GM23338 (cell line): ENCODE measurements at regions not wholly inside any gene's neighbourhood (a gene's known extent, or its start where the extent isn't known, plus 50 kb on each side); places are given as distances from the start of the nearest gene placed in this dataset.

ENCODE experiments used
- ATAC-seq: fragments of 200-7000 bp; cut with Tn5 transposase; 3 replicates; pipeline ENCODE4 v1.9.1; 2020
- DNase-seq: peaks from one replicate; pipeline ENCODE4 v3.0.0-alpha.2; 2015; ENCODE audit warnings: low spot score
- H2AFZ ChIP-seq: fragments of 200-600 bp; sonication (generic); 2 replicates; pipeline ENCODE4 v1.8.0; 2016; ENCODE audit warnings: antibody characterized with exemption, mild to moderate bottlenecking, moderate library complexity
- H3F3A ChIP-seq: fragments of 200-600 bp; sonication (generic); replicated peaks from 2 replicates; pipeline ENCODE4 v1.8.0; 2017; ENCODE audit warnings: antibody characterized with exemption, mixed run types, low read depth
- H3K27ac ChIP-seq: fragments of 200-600 bp; sonication (generic); 2 replicates; pipeline ENCODE4 v1.6.1; 2016; ENCODE audit warnings: low read depth
- H3K27me3 ChIP-seq: fragments of 200-600 bp; sonication (generic); 2 replicates; pipeline ENCODE4 v1.8.0; 2016; ENCODE audit warnings: mild to moderate bottlenecking, mixed run types, moderate library complexity; ENCODE audit not compliant: insufficient read depth
- H3K36me3 ChIP-seq: fragments of 200-600 bp; sonication (generic); 2 replicates; pipeline ENCODE4 v1.8.0; 2016; ENCODE audit warnings: mild to moderate bottlenecking; ENCODE audit not compliant: insufficient read depth
- H3K4me1 ChIP-seq: fragments of 200-600 bp; sonication (generic); 2 replicates; pipeline ENCODE4 v1.8.0; 2016; ENCODE audit warnings: mild to moderate bottlenecking, moderate library complexity; ENCODE audit not compliant: insufficient read depth
- H3K4me2 ChIP-seq: fragments of 200-600 bp; sonication (generic); 2 replicates; pipeline ENCODE4 v1.7.1; 2017; ENCODE audit warnings: mixed run types
- H3K4me3 ChIP-seq: fragments of 200-600 bp; sonication (generic); 2 replicates; pipeline ENCODE4 v1.6.1; 2016; ENCODE audit warnings: mixed run types
- H3K79me2 ChIP-seq: fragments of 200-600 bp; sonication (generic); replicated peaks from 2 replicates; pipeline ENCODE4 v1.8.0; 2017; ENCODE audit warnings: mild to moderate bottlenecking; ENCODE audit not compliant: insufficient read depth
- H3K9me2 ChIP-seq: fragments of 200-600 bp; sonication (generic); 2 replicates; pipeline ENCODE4 v1.8.0; 2017; ENCODE audit not compliant: insufficient read depth
- H4K20me1 ChIP-seq: fragments of 200-600 bp; sonication (generic); replicated peaks from 2 replicates; pipeline ENCODE4 v1.8.0; 2017; ENCODE audit warnings: mild to moderate bottlenecking; ENCODE audit not compliant: insufficient read depth
- H3K27ac Mint-ChIP-seq: 2 replicates; pipeline ENCODE4 v1.8.0; 2020; ENCODE audit warnings: inconsistent platforms, mild to moderate bottlenecking, moderate library complexity, mixed read lengths
- H3K27me3 Mint-ChIP-seq: 3 replicates; pipeline ENCODE4 v1.8.0; 2022; ENCODE audit warnings: low read depth, mild to moderate bottlenecking, moderate library complexity, mixed read lengths, inconsistent platforms; ENCODE audit not compliant: insufficient read depth, poor library complexity
- H3K36me3 Mint-ChIP-seq: 3 replicates; pipeline ENCODE4 v1.8.0; 2021; ENCODE audit warnings: low read depth, mild to moderate bottlenecking, inconsistent platforms, moderate library complexity, mixed read lengths
- H3K4me1 Mint-ChIP-seq: 3 replicates; pipeline ENCODE4 v1.8.0; 2020; ENCODE audit warnings: mild to moderate bottlenecking, inconsistent platforms, mixed read lengths
- H3K4me3 Mint-ChIP-seq: 3 replicates; pipeline ENCODE4 v1.8.0; 2021; ENCODE audit warnings: moderate library complexity, mild to moderate bottlenecking, inconsistent platforms, mixed read lengths
- H3K9me3 Mint-ChIP-seq: 3 replicates; pipeline ENCODE4 v1.8.0; 2020; ENCODE audit warnings: moderate library complexity, mild to moderate bottlenecking, inconsistent platforms, mixed read lengths
- CREB1 ChIP-seq: fragments of 250-450 bp; sonication (Bioruptor Pico); IDR thresholded peaks from 2 replicates; pipeline ENCODE4 v1.5.0; 2020; ENCODE audit warnings: low read depth, mild to moderate bottlenecking, moderate library complexity
- EZH2 ChIP-seq: fragments of 200-600 bp; sonication (generic); IDR thresholded peaks from one replicate; pipeline ENCODE4 v1.8.0; 2017; ENCODE audit warnings: antibody characterized with exemption, mild to moderate bottlenecking, low read depth; ENCODE audit not compliant: unreplicated experiment
- EZH2phosphoT487 ChIP-seq: fragments of 200-600 bp; sonication (generic); IDR thresholded peaks from one replicate; pipeline ENCODE4 v1.8.1; 2018; ENCODE audit warnings: antibody characterized with exemption; ENCODE audit not compliant: unreplicated experiment
- JUNB ChIP-seq: IDR thresholded peaks from one replicate; pipeline ENCODE4 v1.6.1; 2016; ENCODE audit warnings: antibody characterized with exemption; ENCODE audit not compliant: unreplicated experiment
- NANOG ChIP-seq: IDR thresholded peaks from 2 replicates; pipeline ENCODE4 v1.6.1; 2016; ENCODE audit warnings: antibody characterized with exemption, borderline replicate concordance
- POLR2AphosphoS5 ChIP-seq: IDR thresholded peaks from 2 replicates; pipeline ENCODE4 v1.6.1; 2016; ENCODE audit warnings: antibody characterized with exemption, low read depth
- STAT1 ChIP-seq: IDR thresholded peaks from one replicate; pipeline ENCODE4 v1.6.1; 2016; ENCODE audit warnings: antibody characterized with exemption; ENCODE audit not compliant: unreplicated experiment
- ZNF114 ChIP-seq: fragments of 250-450 bp; sonication (Bioruptor Pico); IDR thresholded peaks from 2 replicates; pipeline ENCODE4 v1.5.0; 2020; ENCODE audit warnings: mild to moderate bottlenecking, moderate library complexity
- ZNF331 ChIP-seq: fragments of 250-450 bp; sonication (Bioruptor Pico); IDR thresholded peaks from 2 replicates; pipeline ENCODE4 v1.5.0; 2020; ENCODE audit warnings: low read depth, mild to moderate bottlenecking, moderate library complexity
- TF ChIP-seq, protein P1 (sequence below): IDR thresholded peaks from 2 replicates; pipeline ENCODE4 v1.6.1; 2016; ENCODE audit warnings: antibody characterized with exemption
- TF ChIP-seq, protein P2 (sequence below): IDR thresholded peaks from one replicate; pipeline ENCODE4 v1.6.1; 2018; ENCODE audit warnings: antibody characterized with exemption; ENCODE audit not compliant: unreplicated experiment
- TF ChIP-seq, protein P3 (sequence below), 2 experiments: fragments of 200-600 bp in 1 of 2; sonication (generic) in 1 of 2; conservative IDR thresholded peaks; 2 replicates each; pipeline versions ENCODE4 v1.5.1 to v1.6.1; 2016 to 2017; ENCODE audit warnings: antibody characterized with exemption in 2 of 2, low read depth in 2 of 2, mild to moderate bottlenecking in 2 of 2, moderate library complexity in 1 of 2
- TF ChIP-seq, protein P4 (sequence below): fragments of 250-450 bp; sonication (Bioruptor Pico); IDR thresholded peaks from 2 replicates; pipeline ENCODE4 v1.5.0; 2020; ENCODE audit warnings: mild to moderate bottlenecking, moderate library complexity

DNA sequence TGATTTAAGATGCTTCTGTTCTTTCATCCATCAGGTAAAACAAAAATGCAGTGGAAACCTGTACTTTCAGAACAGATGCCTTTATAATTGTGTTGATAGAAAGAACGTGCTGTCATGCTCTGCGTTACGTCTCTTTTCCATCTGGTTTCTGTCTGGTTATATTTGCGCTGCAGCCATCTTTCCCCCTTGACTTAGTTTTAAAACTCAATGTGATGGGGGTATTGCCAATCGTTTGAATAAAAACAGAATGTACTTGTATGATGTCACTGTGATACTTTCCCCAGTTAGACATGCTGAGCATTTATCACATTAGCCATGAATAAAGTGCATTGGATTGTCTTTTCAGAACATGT is 508.6 kb downstream of the ADCYAP1 start:
- ATAC-seq (no peak), DNase-seq (no peak)
- no peaks in the 10 kb centered on the region for H3K9me3 Mint-ChIP-seq
- Histone ChIP-seq H2AFZ (no peak overlapping the region), H3K27ac (no peak overlapping the region), H3F3A (no peaks in the 10 kb centered on the region), H3K27me3 (no peaks in the 10 kb centered on the region), H3K36me3 (no peaks in the 10 kb centered on the region), H3K4me2 (no peak overlapping the region), H4K20me1 (no peaks in the 10 kb centered on the region), H3K4me1 (no peaks in the 10 kb centered on the region), H3K4me3 (no peak overlapping the region), H3K9me2 (no peaks in the 10 kb centered on the region), H3K79me2 (no peaks in the 10 kb centered on the region)
- no peak overlapping the region for H3K4me3 Mint-ChIP-seq
- H3K27ac Mint-ChIP-seq: no peak overlapping the region
- no peaks in the 10 kb centered on the region for H3K27me3 Mint-ChIP-seq
- TF ChIP-seq, protein P1, sequence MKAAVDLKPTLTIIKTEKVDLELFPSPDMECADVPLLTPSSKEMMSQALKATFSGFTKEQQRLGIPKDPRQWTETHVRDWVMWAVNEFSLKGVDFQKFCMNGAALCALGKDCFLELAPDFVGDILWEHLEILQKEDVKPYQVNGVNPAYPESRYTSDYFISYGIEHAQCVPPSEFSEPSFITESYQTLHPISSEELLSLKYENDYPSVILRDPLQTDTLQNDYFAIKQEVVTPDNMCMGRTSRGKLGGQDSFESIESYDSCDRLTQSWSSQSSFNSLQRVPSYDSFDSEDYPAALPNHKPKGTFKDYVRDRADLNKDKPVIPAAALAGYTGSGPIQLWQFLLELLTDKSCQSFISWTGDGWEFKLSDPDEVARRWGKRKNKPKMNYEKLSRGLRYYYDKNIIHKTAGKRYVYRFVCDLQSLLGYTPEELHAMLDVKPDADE: no peak
- TF ChIP-seq, protein P2, sequence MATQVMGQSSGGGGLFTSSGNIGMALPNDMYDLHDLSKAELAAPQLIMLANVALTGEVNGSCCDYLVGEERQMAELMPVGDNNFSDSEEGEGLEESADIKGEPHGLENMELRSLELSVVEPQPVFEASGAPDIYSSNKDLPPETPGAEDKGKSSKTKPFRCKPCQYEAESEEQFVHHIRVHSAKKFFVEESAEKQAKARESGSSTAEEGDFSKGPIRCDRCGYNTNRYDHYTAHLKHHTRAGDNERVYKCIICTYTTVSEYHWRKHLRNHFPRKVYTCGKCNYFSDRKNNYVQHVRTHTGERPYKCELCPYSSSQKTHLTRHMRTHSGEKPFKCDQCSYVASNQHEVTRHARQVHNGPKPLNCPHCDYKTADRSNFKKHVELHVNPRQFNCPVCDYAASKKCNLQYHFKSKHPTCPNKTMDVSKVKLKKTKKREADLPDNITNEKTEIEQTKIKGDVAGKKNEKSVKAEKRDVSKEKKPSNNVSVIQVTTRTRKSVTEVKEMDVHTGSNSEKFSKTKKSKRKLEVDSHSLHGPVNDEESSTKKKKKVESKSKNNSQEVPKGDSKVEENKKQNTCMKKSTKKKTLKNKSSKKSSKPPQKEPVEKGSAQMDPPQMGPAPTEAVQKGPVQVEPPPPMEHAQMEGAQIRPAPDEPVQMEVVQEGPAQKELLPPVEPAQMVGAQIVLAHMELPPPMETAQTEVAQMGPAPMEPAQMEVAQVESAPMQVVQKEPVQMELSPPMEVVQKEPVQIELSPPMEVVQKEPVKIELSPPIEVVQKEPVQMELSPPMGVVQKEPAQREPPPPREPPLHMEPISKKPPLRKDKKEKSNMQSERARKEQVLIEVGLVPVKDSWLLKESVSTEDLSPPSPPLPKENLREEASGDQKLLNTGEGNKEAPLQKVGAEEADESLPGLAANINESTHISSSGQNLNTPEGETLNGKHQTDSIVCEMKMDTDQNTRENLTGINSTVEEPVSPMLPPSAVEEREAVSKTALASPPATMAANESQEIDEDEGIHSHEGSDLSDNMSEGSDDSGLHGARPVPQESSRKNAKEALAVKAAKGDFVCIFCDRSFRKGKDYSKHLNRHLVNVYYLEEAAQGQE: no peak
- TF ChIP-seq POLR2AphosphoS5: no peak
- TF ChIP-seq NANOG: no peak
- TF ChIP-seq EZH2phosphoT487: no peak
- TF ChIP-seq, protein P3, sequence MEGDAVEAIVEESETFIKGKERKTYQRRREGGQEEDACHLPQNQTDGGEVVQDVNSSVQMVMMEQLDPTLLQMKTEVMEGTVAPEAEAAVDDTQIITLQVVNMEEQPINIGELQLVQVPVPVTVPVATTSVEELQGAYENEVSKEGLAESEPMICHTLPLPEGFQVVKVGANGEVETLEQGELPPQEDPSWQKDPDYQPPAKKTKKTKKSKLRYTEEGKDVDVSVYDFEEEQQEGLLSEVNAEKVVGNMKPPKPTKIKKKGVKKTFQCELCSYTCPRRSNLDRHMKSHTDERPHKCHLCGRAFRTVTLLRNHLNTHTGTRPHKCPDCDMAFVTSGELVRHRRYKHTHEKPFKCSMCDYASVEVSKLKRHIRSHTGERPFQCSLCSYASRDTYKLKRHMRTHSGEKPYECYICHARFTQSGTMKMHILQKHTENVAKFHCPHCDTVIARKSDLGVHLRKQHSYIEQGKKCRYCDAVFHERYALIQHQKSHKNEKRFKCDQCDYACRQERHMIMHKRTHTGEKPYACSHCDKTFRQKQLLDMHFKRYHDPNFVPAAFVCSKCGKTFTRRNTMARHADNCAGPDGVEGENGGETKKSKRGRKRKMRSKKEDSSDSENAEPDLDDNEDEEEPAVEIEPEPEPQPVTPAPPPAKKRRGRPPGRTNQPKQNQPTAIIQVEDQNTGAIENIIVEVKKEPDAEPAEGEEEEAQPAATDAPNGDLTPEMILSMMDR (conservative IDR thresholded peaks at IDR 0.05; ENCODE audit: low read depth in 2 of 2): no peak
- no peak for TF ChIP-seq JUNB
- TF ChIP-seq EZH2: no peak
- TF ChIP-seq CREB1 (CRISPR knock-in tag): no peak
- no peak for TF ChIP-seq ZNF114 (CRISPR knock-in tag)
- no peak for TF ChIP-seq STAT1
- TF ChIP-seq, protein P4, sequence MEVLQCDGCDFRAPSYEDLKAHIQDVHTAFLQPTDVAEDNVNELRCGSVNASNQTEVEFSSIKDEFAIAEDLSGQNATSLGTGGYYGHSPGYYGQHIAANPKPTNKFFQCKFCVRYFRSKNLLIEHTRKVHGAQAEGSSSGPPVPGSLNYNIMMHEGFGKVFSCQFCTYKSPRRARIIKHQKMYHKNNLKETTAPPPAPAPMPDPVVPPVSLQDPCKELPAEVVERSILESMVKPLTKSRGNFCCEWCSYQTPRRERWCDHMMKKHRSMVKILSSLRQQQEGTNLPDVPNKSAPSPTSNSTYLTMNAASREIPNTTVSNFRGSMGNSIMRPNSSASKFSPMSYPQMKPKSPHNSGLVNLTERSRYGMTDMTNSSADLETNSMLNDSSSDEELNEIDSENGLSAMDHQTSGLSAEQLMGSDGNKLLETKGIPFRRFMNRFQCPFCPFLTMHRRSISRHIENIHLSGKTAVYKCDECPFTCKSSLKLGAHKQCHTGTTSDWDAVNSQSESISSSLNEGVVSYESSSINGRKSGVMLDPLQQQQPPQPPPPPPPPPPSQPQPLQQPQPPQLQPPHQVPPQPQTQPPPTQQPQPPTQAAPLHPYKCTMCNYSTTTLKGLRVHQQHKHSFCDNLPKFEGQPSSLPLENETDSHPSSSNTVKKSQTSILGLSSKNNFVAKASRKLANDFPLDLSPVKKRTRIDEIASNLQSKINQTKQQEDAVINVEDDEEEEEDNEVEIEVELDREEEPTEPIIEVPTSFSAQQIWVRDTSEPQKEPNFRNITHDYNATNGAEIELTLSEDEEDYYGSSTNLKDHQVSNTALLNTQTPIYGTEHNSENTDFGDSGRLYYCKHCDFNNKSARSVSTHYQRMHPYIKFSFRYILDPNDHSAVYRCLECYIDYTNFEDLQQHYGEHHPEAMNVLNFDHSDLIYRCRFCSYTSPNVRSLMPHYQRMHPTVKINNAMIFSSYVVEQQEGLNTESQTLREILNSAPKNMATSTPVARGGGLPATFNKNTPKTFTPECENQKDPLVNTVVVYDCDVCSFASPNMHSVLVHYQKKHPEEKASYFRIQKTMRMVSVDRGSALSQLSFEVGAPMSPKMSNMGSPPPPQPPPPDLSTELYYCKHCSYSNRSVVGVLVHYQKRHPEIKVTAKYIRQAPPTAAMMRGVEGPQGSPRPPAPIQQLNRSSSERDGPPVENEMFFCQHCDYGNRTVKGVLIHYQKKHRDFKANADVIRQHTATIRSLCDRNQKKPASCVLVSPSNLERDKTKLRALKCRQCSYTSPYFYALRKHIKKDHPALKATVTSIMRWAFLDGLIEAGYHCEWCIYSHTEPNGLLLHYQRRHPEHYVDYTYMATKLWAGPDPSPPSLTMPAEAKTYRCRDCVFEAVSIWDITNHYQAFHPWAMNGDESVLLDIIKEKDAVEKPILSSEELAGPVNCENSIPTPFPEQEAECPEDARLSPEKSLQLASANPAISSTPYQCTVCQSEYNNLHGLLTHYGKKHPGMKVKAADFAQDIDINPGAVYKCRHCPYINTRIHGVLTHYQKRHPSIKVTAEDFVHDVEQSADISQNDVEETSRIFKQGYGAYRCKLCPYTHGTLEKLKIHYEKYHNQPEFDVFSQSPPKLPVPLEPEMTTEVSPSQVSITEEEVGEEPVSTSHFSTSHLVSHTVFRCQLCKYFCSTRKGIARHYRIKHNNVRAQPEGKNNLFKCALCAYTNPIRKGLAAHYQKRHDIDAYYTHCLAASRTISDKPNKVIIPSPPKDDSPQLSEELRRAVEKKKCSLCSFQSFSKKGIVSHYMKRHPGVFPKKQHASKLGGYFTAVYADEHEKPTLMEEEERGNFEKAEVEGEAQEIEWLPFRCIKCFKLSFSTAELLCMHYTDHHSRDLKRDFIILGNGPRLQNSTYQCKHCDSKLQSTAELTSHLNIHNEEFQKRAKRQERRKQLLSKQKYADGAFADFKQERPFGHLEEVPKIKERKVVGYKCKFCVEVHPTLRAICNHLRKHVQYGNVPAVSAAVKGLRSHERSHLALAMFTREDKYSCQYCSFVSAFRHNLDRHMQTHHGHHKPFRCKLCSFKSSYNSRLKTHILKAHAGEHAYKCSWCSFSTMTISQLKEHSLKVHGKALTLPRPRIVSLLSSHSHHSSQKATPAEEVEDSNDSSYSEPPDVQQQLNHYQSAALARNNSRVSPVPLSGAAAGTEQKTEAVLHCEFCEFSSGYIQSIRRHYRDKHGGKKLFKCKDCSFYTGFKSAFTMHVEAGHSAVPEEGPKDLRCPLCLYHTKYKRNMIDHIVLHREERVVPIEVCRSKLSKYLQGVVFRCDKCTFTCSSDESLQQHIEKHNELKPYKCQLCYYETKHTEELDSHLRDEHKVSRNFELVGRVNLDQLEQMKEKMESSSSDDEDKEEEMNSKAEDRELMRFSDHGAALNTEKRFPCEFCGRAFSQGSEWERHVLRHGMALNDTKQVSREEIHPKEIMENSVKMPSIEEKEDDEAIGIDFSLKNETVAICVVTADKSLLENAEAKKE: no peak
- TF ChIP-seq ZNF331 (CRISPR knock-in tag): no peak
- no peaks in the 10 kb centered on the region for H3K4me1 Mint-ChIP-seq
- H3K36me3 Mint-ChIP-seq: no peaks in the 10 kb centered on the region
